IMR-90 (cell line): ENCODE measurements at regions not wholly inside any gene's neighbourhood (a gene's known extent, or its start where the extent isn't known, plus 50 kb on each side); places are given as distances from the start of the nearest gene placed in this dataset.

Source experiments
- ATAC-seq: fragments of 200-7000 bp; cut with Tn5 transposase; 2 replicates; pipeline ENCODE4 v1.9.1; 2020; ENCODE audit warnings: low read depth, mild to moderate bottlenecking, moderate library complexity
- BruUV-seq: library from RNA; stranded (reverse); fragments of 400-500 nt; replicated peaks from 2 replicates; lab custom pipeline; 2021; lab: Mats Ljungman, UMichigan
- CTCF ChIA-PET: fragments of 300-600 bp; formaldehyde crosslinking; extraction: SDS; loops from one replicate; lab custom pipeline; 2021; ENCODE audit warnings: antibody characterized with exemption; lab: Yijun Ruan, JAX
- POLR2A ChIA-PET: fragments of 300-600 bp; sonication (Branson Sonifier 250); formaldehyde crosslinking; loops from one replicate; lab custom pipeline; 2022; ENCODE audit warnings: antibody characterized with exemption; ENCODE audit not compliant: unreplicated experiment; lab: Charles Lee
- DNase-seq: peaks from one replicate; pipeline ENCODE4 v3.0.0; 2013
- H2AFZ ChIP-seq: replicated peaks from 2 replicates; pipeline ENCODE3; 2013; ENCODE audit warnings: low read length, mild to moderate bottlenecking; ENCODE audit not compliant: poor library complexity
- H2AK5ac ChIP-seq: 2 replicates; pipeline ENCODE4 v1.6.1; 2013; ENCODE audit warnings: low read depth, low read length, inconsistent platforms
- H2AK9ac ChIP-seq: replicated peaks from 2 replicates; pipeline ENCODE3; 2013; ENCODE audit warnings: mild to moderate bottlenecking, low read depth, low read length, moderate library complexity; ENCODE audit not compliant: poor library complexity
- H2BK120ac ChIP-seq: 2 replicates; pipeline ENCODE4 v1.6.1; 2013; ENCODE audit warnings: low read depth, low read length, inconsistent platforms
- H2BK15ac ChIP-seq: 3 replicates; pipeline ENCODE4 v1.6.1; 2013; ENCODE audit warnings: low read depth, low read length, inconsistent platforms
- H2BK20ac ChIP-seq: 2 replicates; pipeline ENCODE4 v1.6.1; 2013; ENCODE audit warnings: low read depth, mild to moderate bottlenecking, inconsistent platforms, low read length, moderate library complexity
- H2BK5ac ChIP-seq: 2 replicates; pipeline ENCODE4 v1.6.1; 2013; ENCODE audit warnings: mild to moderate bottlenecking, low read depth, low read length, inconsistent platforms; ENCODE audit not compliant: poor library complexity, severe bottlenecking
- H3K14ac ChIP-seq: replicated peaks from 2 replicates; pipeline ENCODE4 v1.6.1; 2013; ENCODE audit warnings: low read depth, low read length, inconsistent platforms
- H3K18ac ChIP-seq: 2 replicates; pipeline ENCODE4 v1.6.1; 2013; ENCODE audit warnings: low read depth, low read length, control low read depth
- H3K23ac ChIP-seq: 2 replicates; pipeline ENCODE4 v1.6.1; 2013; ENCODE audit warnings: low read depth, low read length, inconsistent platforms
- H3K27ac ChIP-seq: 2 replicates; pipeline ENCODE4 v1.5.1; 2013; ENCODE audit warnings: mild to moderate bottlenecking, control low read depth, low read length; ENCODE audit not compliant: insufficient read depth
- H3K27me3 ChIP-seq: 2 replicates; pipeline ENCODE4 v1.6.1; 2013; ENCODE audit warnings: low read length; ENCODE audit not compliant: control insufficient read depth, insufficient read depth
- H3K36me3 ChIP-seq: 2 replicates; pipeline ENCODE4 v1.6.1; 2013; ENCODE audit warnings: low read length, mixed read lengths; ENCODE audit not compliant: control insufficient read depth, insufficient read depth
- H3K4ac ChIP-seq: 2 replicates; pipeline ENCODE4 v1.6.1; 2013; ENCODE audit warnings: low read depth, low read length, inconsistent platforms
- H3K4me1 ChIP-seq: 2 replicates; pipeline ENCODE4 v1.6.1; 2013; ENCODE audit warnings: low read length, mixed read lengths; ENCODE audit not compliant: control insufficient read depth, insufficient read depth
- H3K4me2 ChIP-seq: 2 replicates; pipeline ENCODE4 v1.6.1; 2013; ENCODE audit warnings: low read depth, mild to moderate bottlenecking, control low read depth, low read length, moderate library complexity
- H3K4me3 ChIP-seq: 2 replicates; pipeline ENCODE4 v1.5.1; 2013; ENCODE audit warnings: low read depth, mild to moderate bottlenecking, control low read depth, low read length, moderate library complexity; ENCODE audit not compliant: insufficient read depth
- H3K56ac ChIP-seq: 2 replicates; pipeline ENCODE4 v1.6.1; 2013; ENCODE audit warnings: low read length, inconsistent platforms; ENCODE audit not compliant: insufficient read depth; ENCODE audit errors: extremely low read depth
- H3K79me1 ChIP-seq, 2 experiments: 2 replicates each; pipeline ENCODE4 v1.6.1; 2013; ENCODE audit warnings: low read length in 2 of 2, inconsistent platforms in 1 of 2, low read depth in 1 of 2
- H3K9ac ChIP-seq: 2 replicates; pipeline ENCODE4 v1.6.1; 2013; ENCODE audit warnings: low read depth, low read length, control low read depth
- H3K9me1 ChIP-seq: 2 replicates; pipeline ENCODE4 v1.6.1; 2013; ENCODE audit warnings: low read length, inconsistent platforms; ENCODE audit not compliant: insufficient read depth
- H3K9me3 ChIP-seq: 2 replicates; pipeline ENCODE4 v1.6.1; 2013; ENCODE audit warnings: low read length; ENCODE audit not compliant: control insufficient read depth, insufficient read depth
- H4K20me1 ChIP-seq: 2 replicates; pipeline ENCODE4 v1.6.1; 2013; ENCODE audit warnings: low read length, inconsistent platforms; ENCODE audit not compliant: insufficient read depth
- H4K5ac ChIP-seq: 2 replicates; pipeline ENCODE4 v1.6.1; 2013; ENCODE audit warnings: mild to moderate bottlenecking, low read depth, low read length, control low read depth
- H4K8ac ChIP-seq, 2 experiments: 2 replicates each; pipeline ENCODE4 v1.6.1; 2013; ENCODE audit warnings: low read depth in 2 of 2, low read length in 2 of 2, control low read depth in 1 of 2, inconsistent platforms in 1 of 2
- H4K91ac ChIP-seq: 2 replicates; pipeline ENCODE4 v1.6.1; 2013; ENCODE audit warnings: low read depth, low read length, inconsistent platforms; ENCODE audit not compliant: insufficient read depth
- BHLHE40 ChIP-seq: fragments of 150-350 bp; IDR thresholded peaks from 2 replicates; pipeline ENCODE4 v1.6.1; 2016; ENCODE audit warnings: mild to moderate bottlenecking, low read depth, low read length
- CEBPB ChIP-seq: IDR thresholded peaks from 2 replicates; pipeline ENCODE4 v1.6.1; 2012; ENCODE audit warnings: low read depth, low read length, improper control_type of control experiment
- CHD1 ChIP-seq: IDR thresholded peaks from 2 replicates; pipeline ENCODE4 v1.6.1; 2012; ENCODE audit warnings: low read depth, low read length, improper control_type of control experiment
- CTCF ChIP-seq: conservative IDR thresholded peaks from 2 replicates; pipeline ENCODE4 v1.5.1; 2012; ENCODE audit warnings: mild to moderate bottlenecking, low read depth, low read length, improper control_type of control experiment
- ELK1 ChIP-seq: fragments of 150-350 bp; IDR thresholded peaks from 2 replicates; pipeline ENCODE4 v1.6.1; 2016; ENCODE audit warnings: low read depth, mild to moderate bottlenecking, low read length, moderate library complexity, borderline replicate concordance
- FOS ChIP-seq: fragments of 150-350 bp; IDR thresholded peaks from 2 replicates; pipeline ENCODE4 v1.6.1; 2016; ENCODE audit warnings: low read depth, low read length
- MAFK ChIP-seq: IDR thresholded peaks from 2 replicates; pipeline ENCODE4 v1.6.1; 2012; ENCODE audit warnings: low read depth, low read length, improper control_type of control experiment
- MAZ ChIP-seq: IDR thresholded peaks from 2 replicates; pipeline ENCODE4 v1.6.1; 2012; ENCODE audit warnings: low read depth, mild to moderate bottlenecking, low read length, improper control_type of control experiment, moderate library complexity, borderline replicate concordance
- MXI1 ChIP-seq: IDR thresholded peaks from 2 replicates; pipeline ENCODE4 v1.6.1; 2012; ENCODE audit warnings: low read depth, mild to moderate bottlenecking, low read length, moderate library complexity, borderline replicate concordance
- NFE2L2 ChIP-seq: fragments of 150-350 bp; IDR thresholded peaks from 2 replicates; pipeline ENCODE4 v1.6.1; 2016; ENCODE audit warnings: low read depth, mild to moderate bottlenecking, low read length
- POLR2A ChIP-seq: IDR thresholded peaks from 2 replicates; pipeline ENCODE4 v1.6.1; 2012; ENCODE audit warnings: mild to moderate bottlenecking, low read depth, low read length
- RAD21 ChIP-seq: IDR thresholded peaks from 2 replicates; pipeline ENCODE4 v1.6.1; 2012; ENCODE audit warnings: low read length, improper control_type of control experiment
- RCOR1 ChIP-seq: IDR thresholded peaks from 2 replicates; pipeline ENCODE4 v1.6.1; 2012; ENCODE audit warnings: mild to moderate bottlenecking, low read length, improper control_type of control experiment; ENCODE audit not compliant: insufficient replicate concordance
- RFX5 ChIP-seq: IDR thresholded peaks from 2 replicates; pipeline ENCODE4 v1.8.0; 2012; ENCODE audit warnings: low read depth, mild to moderate bottlenecking, low read length, moderate library complexity
- SMC3 ChIP-seq: fragments of 150-350 bp; IDR thresholded peaks from 2 replicates; pipeline ENCODE4 v1.6.1; 2016; ENCODE audit warnings: low read depth, mild to moderate bottlenecking, antibody characterized with exemption, low read length, moderate library complexity
- USF2 ChIP-seq: fragments of 150-350 bp; IDR thresholded peaks from 2 replicates; pipeline ENCODE4 v1.6.1; 2017; ENCODE audit warnings: mild to moderate bottlenecking, antibody characterized with exemption, low read length, low read depth
- WGBS, 2 experiments: methylation state at CpG; one replicate each; pipeline versions ENCODE4 v1.1.5 to v1.1.7; 2013; ENCODE audit warnings: missing lambda C conversion rate in 2 of 2; ENCODE audit not compliant: insufficient read length in 1 of 2; ENCODE audit errors: extremely low coverage in 2 of 2; 5-methylcytosine and 5-hydroxymethylcytosine counted together
- dilution Hi-C: fragments of 300-500 bp; cut with HindIII; formaldehyde crosslinking; loops from one replicate; pipeline ENCODE4 v1.14.3; 2018; ENCODE audit warnings: low sequenced_read_pairs; ENCODE audit not compliant: unreplicated experiment
- in situ Hi-C: fragments of 300-500 bp; cut with MboI; formaldehyde crosslinking; loops from 3 replicates; pipeline ENCODE4 v1.14.3; 2019; ENCODE audit warnings: low sequenced_read_pairs, inconsistent platforms, mixed read lengths
- intact Hi-C: fragments of 100-400 bp; cut with micrococcal nuclease; formaldehyde crosslinking; loops from 2 replicates; pipeline ENCODE4 v1.10.0; 2022

GRCh38 chr2:146532509-146533147, 1312.2 kb upstream of the ACVR2A start:
- POLR2A ChIA-PET, result no interaction called here
- Histone ChIP-seq H3K4me2 (no peak overlapping the region), H2AK5ac (no peak overlapping the region), H3K9me1 (no peaks in the 10 kb centered on the region), H3K4me1 (no peaks in the 10 kb centered on the region), H2BK5ac (no peak overlapping the region), H3K4me3 (no peak overlapping the region), H3K23ac (no peak overlapping the region), H3K4ac (no peak overlapping the region), H3K14ac (no peak overlapping the region), H2AK9ac (no peak overlapping the region), H3K18ac (no peak overlapping the region), H3K27ac (no peak overlapping the region), H4K5ac (no peak overlapping the region), H4K91ac (no peak overlapping the region), H4K8ac (no peak overlapping the region), H3K9me3 (no peaks in the 10 kb centered on the region), H3K56ac (no peak overlapping the region), H2BK15ac (no peak overlapping the region), H2BK120ac (no peak overlapping the region), H2BK20ac (no peak overlapping the region), H3K36me3 (no peaks in the 10 kb centered on the region), H4K20me1 (no peaks in the 10 kb centered on the region), H3K9ac (no peak overlapping the region), H3K27me3 (no peaks in the 10 kb centered on the region), H2AFZ (no peak overlapping the region), H3K79me1 (no peaks in the 10 kb centered on the region)
- in situ Hi-C loops, result no loop called here
- dilution Hi-C loops, result no loop called here
- DNase-seq (no peak), ATAC-seq (no peak)
- no CpG with 5 or more reads among the region's 3 CpGs for WGBS, 2 experiments
- intact Hi-C loops, result loop anchor here (5.0 kb wide), 1 partner anchor 130 kb away; no protein-coding TSS in a partner anchor
- TF ChIP-seq SMC3 (no peak), NFE2L2 (no peak), BHLHE40 (no peak), POLR2A (no peak), MAFK (no peak), RCOR1 (no peak), RAD21 (no peak), ELK1 (no peak), RFX5 (no peak), MAZ (no peak), MXI1 (no peak), CTCF (no peak), FOS (no peak), USF2 (no peak), CEBPB (no peak), CHD1 (no peak)
- CTCF ChIA-PET, result no interaction called here
- no TSS peak for BruUV-seq
